A673 (cell line): ENCODE measurements at regions not wholly inside any gene's neighbourhood (a gene's known extent, or its start where the extent isn't known, plus 50 kb on each side); places are given as distances from the start of the nearest gene placed in this dataset.

Experiments
- BruUV-seq: library from RNA; stranded (reverse); fragments of 400-500 nt; replicated peaks from 2 replicates; lab custom pipeline; 2021; lab: Mats Ljungman, UMichigan
- CTCF ChIA-PET: fragments of 300-600 bp; sonication (Branson Sonifier 250); formaldehyde crosslinking; loops from one replicate; lab custom pipeline; 2022; ENCODE audit warnings: antibody characterized with exemption; lab: Charles Lee
- POLR2A ChIA-PET: fragments of 300-600 bp; sonication (Branson Sonifier 250); formaldehyde crosslinking; loops from one replicate; lab custom pipeline; 2022; ENCODE audit warnings: antibody characterized with exemption; ENCODE audit not compliant: low non-redundant PET; lab: Charles Lee
- DNase-seq: peaks from one replicate; pipeline ENCODE4 v3.0.0-alpha.2; 2015; ENCODE audit warnings: low spot score
- H3K27ac ChIP-seq: fragments of 200-600 bp; sonication (generic); 2 replicates; pipeline ENCODE4 v1.5.1; 2016; ENCODE audit warnings: mixed run types, low read depth, mild to moderate bottlenecking, mixed read lengths, antibody characterized with exemption, low read length; ENCODE audit not compliant: poor library complexity, severe bottlenecking
- H3K27me3 ChIP-seq: fragments of 200-600 bp; sonication (generic); replicated peaks from 2 replicates; pipeline ENCODE4 v1.6.1; 2017; ENCODE audit warnings: mixed run types, low read depth, mild to moderate bottlenecking, mixed read lengths, antibody characterized with exemption, low read length; ENCODE audit not compliant: insufficient read depth, poor library complexity
- H3K36me3 ChIP-seq: fragments of 200-600 bp; sonication (generic); 2 replicates; pipeline ENCODE4 v1.6.1; 2016; ENCODE audit warnings: mixed run types, mild to moderate bottlenecking, mixed read lengths, antibody characterized with exemption, low read length; ENCODE audit not compliant: insufficient read depth, poor library complexity, severe bottlenecking
- H3K4me1 ChIP-seq: fragments of 200-600 bp; sonication (generic); 2 replicates; pipeline ENCODE4 v1.6.1; 2017; ENCODE audit warnings: mixed run types, mild to moderate bottlenecking, mixed read lengths, antibody characterized with exemption, low read length; ENCODE audit not compliant: insufficient read depth, poor library complexity, severe bottlenecking
- H3K4me3 ChIP-seq: fragments of 200-600 bp; sonication (generic); 2 replicates; pipeline ENCODE4 v1.5.1; 2016; ENCODE audit warnings: low read depth, mixed run types, mild to moderate bottlenecking, mixed read lengths, low read length; ENCODE audit not compliant: poor library complexity, severe bottlenecking
- H3K9me3 ChIP-seq: fragments of 200-600 bp; sonication (generic); 2 replicates; pipeline ENCODE4 v1.6.1; 2016; ENCODE audit warnings: mixed run types, low read depth, mild to moderate bottlenecking, mixed read lengths, antibody characterized with exemption, low read length; ENCODE audit not compliant: poor library complexity, severe bottlenecking
- CTCF ChIP-seq: fragments of 300-800, 200-600 bp; sonication (generic); conservative IDR thresholded peaks from 2 replicates; pipeline ENCODE4 v1.5.1; 2017; ENCODE audit warnings: low read depth, mild to moderate bottlenecking, antibody characterized with exemption, low read length, moderate library complexity, mixed read lengths
- EZH2 ChIP-seq: fragments of 200-600 bp; sonication (generic); IDR thresholded peaks from 2 replicates; pipeline ENCODE4 v1.6.1; 2017; ENCODE audit warnings: borderline replicate concordance, low read depth, mild to moderate bottlenecking, mixed read lengths, antibody characterized with exemption, low read length; ENCODE audit not compliant: poor library complexity, severe bottlenecking
- intact Hi-C: fragments of 100-400 bp; cut with micrococcal nuclease; formaldehyde crosslinking; loops from one replicate; pipeline ENCODE4 v1.10.0; 2022; ENCODE audit not compliant: unreplicated experiment

- ChIA-PET CTCF (no interaction called here), POLR2A (no interaction called here)
- Histone ChIP-seq H3K36me3 (no peaks in the 10 kb centered on the region), H3K4me1 (peaks cover 14% of the 10 kb centered on the region), H3K4me3 (no peak overlapping the region), H3K9me3 (no peaks in the 10 kb centered on the region), H3K27ac (no peak overlapping the region), H3K27me3 (no peaks in the 10 kb centered on the region)
- intact Hi-C loops, result no loop called here
- no TSS peak for BruUV-seq
- TF ChIP-seq EZH2 (no peak), CTCF (no peak)
- DNase-seq, result no peak
These were observed 304.3 kb upstream of the SALL1 start for GRCh38 chr16:51455398-51455797.

GRCh38 chr16:51453251-51453650, 302.2 kb upstream of the SALL1 start:
- Histone ChIP-seq H3K4me1 (peaks cover 6% of the 10 kb centered on the region), H3K9me3 (no peaks in the 10 kb centered on the region), H3K27ac (no peak overlapping the region), H3K4me3 (no peak overlapping the region), H3K27me3 (no peaks in the 10 kb centered on the region), H3K36me3 (no peaks in the 10 kb centered on the region)
- ChIA-PET POLR2A (no interaction called here), CTCF (no interaction called here)
- TF ChIP-seq EZH2, result no peak
- DNase-seq, result no peak
- no TSS peak for BruUV-seq
- intact Hi-C loops, result no loop called here

GRCh38 chr16:51450909-51451308, 299.8 kb upstream of the SALL1 start:
- Histone ChIP-seq H3K36me3 (no peaks in the 10 kb centered on the region), H3K9me3 (no peaks in the 10 kb centered on the region), H3K4me1 (no peaks in the 10 kb centered on the region), H3K4me3 (no peak overlapping the region), H3K27ac (no peak overlapping the region), H3K27me3 (no peaks in the 10 kb centered on the region)
- DNase-seq, result no peak
- TF ChIP-seq CTCF (no peak), EZH2 (no peak)
- no TSS peak for BruUV-seq
- CTCF ChIA-PET, result no interaction called here
- intact Hi-C loops, result no loop called here
- POLR2A ChIA-PET, result no interaction called here

- H3K4me1 ChIP-seq, result no peaks in the 10 kb centered on the region
- no peak for TF ChIP-seq CTCF
- TF ChIP-seq EZH2, result no peak
- no TSS peak for BruUV-seq
- H3K9me3 ChIP-seq, result no peaks in the 10 kb centered on the region
- CTCF ChIA-PET, result no interaction called here
- H3K36me3 ChIP-seq, result no peaks in the 10 kb centered on the region
- no peaks in the 10 kb centered on the region for H3K27me3 ChIP-seq
- no peak for DNase-seq
- H3K4me3 ChIP-seq, result no peak overlapping the region
- H3K27ac ChIP-seq, result no peak overlapping the region
- intact Hi-C loops, result no loop called here
- POLR2A ChIA-PET, result no interaction called here
These were observed 299.3 kb upstream of the SALL1 start for GRCh38 chr16:51450376-51450775.
